ENCODE measurements at regions not wholly inside any gene's neighbourhood (a gene's known extent, or its start where the extent isn't known, plus 50 kb on each side); places are given as distances from the start of the nearest gene placed in this dataset.

GRCh38 chr13:63093907-63094469, 1678.3 kb upstream of the PCDH20 start:
- no peak overlapping the region for H3K4me3 ChIP-seq (ENCODE audit: low read depth, low read length)
- no peak for TF ChIP-seq CTCF (IDR thresholded peaks at IDR 0.05; ENCODE audit: borderline replicate concordance, insufficient read depth, low read depth, low read length)

- TF ChIP-seq CTCF (IDR thresholded peaks at IDR 0.05; ENCODE audit: borderline replicate concordance, insufficient read depth, low read depth, low read length) = no peak
- no peak overlapping the region for H3K4me3 ChIP-seq (ENCODE audit: low read depth, low read length)
Observed at GRCh38 chr13:63092456-63092855, 1676.8 kb upstream of the PCDH20 start.

- no peak for TF ChIP-seq CTCF (IDR thresholded peaks at IDR 0.05; ENCODE audit: borderline replicate concordance, insufficient read depth, low read depth, low read length)
Observed at GRCh38 chr13:63090524-63090923, 1674.9 kb upstream of the PCDH20 start.

GRCh38 chr13:63088226-63088625, 1672.6 kb upstream of the PCDH20 start:
- TF ChIP-seq CTCF (IDR thresholded peaks at IDR 0.05; ENCODE audit: borderline replicate concordance, insufficient read depth, low read depth, low read length) = no peak
- no peak overlapping the region for H3K4me3 ChIP-seq (ENCODE audit: low read depth, low read length)

More at GRCh38 chr13:63090524-63090923, 1674.9 kb upstream of the PCDH20 start:
- no peak overlapping the region for H3K4me3 ChIP-seq (ENCODE audit: low read depth, low read length)

- no peak for TF ChIP-seq CTCF (IDR thresholded peaks at IDR 0.05; ENCODE audit: borderline replicate concordance, insufficient read depth, low read depth, low read length)
- H3K4me3 ChIP-seq (ENCODE audit: low read depth, low read length) = no peak overlapping the region
Observed at GRCh38 chr13:63086286-63086685, 1670.6 kb upstream of the PCDH20 start.

- TF ChIP-seq CTCF (IDR thresholded peaks at IDR 0.05; ENCODE audit: borderline replicate concordance, insufficient read depth, low read depth, low read length) = no peak
- no peak overlapping the region for H3K4me3 ChIP-seq (ENCODE audit: low read depth, low read length)
Observed at GRCh38 chr13:63085851-63086250, 1670.2 kb upstream of the PCDH20 start.

- no peak overlapping the region for H3K4me3 ChIP-seq (ENCODE audit: low read depth, low read length)
- TF ChIP-seq CTCF (IDR thresholded peaks at IDR 0.05; ENCODE audit: borderline replicate concordance, insufficient read depth, low read depth, low read length) = no peak
Observed at GRCh38 chr13:63081400-63082014, 1665.9 kb upstream of the PCDH20 start.
